Fibroblast of skin of scalp (primary cell): ENCODE measurements at regions not wholly inside any gene's neighbourhood (a gene's known extent, or its start where the extent isn't known, plus 50 kb on each side); places are given as distances from the start of the nearest gene placed in this dataset.

Experiments
- DNase-seq: peaks from one replicate; pipeline ENCODE4 v3.0.0-alpha.2; 2013

GRCh38 chr3:79937567-79937966, 169.8 kb upstream of the ROBO1 start:
- no peak for DNase-seq

GRCh38 chr3:79930196-79930595, 162.4 kb upstream of the ROBO1 start:
- DNase-seq, result no peak

DNA sequence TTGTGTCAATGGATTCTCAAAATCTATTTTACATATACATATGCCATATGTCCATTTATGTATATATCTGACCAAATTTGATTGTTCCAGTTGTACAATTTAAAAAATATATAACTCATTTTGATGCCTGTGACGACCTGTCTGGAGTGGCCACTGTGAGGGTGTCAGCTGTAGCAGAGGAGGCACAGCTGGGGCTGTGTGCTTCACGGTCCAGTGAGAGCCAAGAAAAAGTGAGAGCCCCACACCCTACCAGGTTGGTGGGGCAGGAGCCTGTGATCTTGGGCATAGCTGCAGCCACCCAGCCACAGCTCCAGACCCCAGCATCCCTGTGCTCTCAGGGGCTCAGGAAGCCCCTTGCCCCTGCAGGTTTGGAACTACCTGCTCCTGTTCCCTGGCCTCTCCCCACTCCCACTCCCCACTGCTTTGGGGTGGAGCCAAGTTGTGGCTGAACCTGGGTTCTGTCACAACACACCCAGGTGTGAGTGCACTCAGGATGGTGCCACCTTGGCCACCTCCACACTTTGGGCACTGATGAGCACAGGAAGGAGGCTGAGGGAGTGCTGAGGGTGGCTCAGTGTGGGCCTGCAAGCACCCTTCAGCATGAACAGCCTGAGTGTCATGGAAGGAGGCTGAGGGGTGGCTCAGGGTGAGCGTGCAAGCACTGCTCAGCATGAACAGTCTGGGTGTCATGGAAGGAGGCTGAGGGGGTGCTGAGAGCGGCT, 161.1 kb upstream of the ROBO1 start:
- no peak for DNase-seq

DNA sequence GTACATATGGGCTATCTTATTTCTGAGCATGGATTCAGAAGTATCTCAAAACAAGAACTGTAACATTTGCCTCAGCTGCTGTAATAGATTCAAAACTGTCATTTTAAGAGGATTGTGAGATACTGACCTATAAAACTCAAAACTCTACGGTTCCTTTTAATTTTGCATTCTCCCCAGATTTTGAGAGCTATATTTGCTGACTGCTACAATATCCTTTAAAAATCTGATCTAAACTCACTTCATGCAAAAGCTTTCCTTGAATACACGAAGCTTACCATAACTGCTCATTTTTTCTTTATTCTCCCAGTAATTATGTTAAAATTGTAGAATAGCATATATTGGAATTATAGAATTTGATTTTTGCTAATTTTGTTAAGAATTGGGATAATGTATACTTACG, 158.7 kb upstream of the ROBO1 start:
- DNase-seq, result no peak

DNA sequence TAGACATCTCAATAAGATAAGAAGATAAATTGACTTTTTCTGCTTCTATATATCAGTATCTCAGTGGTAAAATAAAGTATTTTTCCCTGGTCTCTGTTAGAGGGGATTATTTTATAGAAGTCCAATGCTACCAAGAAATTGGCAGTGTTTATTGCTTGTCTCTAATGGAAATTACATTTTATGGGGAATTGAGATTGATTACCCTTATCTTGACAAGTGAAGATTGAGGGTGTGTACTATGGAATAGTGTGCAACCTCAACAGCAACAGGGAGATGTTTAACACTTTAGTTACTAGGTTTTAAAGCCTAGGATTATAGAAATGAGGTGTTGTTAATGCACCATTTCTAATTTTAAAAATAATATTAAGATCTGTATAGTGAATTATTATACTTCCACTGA, 154.8 kb upstream of the ROBO1 start:
- DNase-seq, result no peak

DNA sequence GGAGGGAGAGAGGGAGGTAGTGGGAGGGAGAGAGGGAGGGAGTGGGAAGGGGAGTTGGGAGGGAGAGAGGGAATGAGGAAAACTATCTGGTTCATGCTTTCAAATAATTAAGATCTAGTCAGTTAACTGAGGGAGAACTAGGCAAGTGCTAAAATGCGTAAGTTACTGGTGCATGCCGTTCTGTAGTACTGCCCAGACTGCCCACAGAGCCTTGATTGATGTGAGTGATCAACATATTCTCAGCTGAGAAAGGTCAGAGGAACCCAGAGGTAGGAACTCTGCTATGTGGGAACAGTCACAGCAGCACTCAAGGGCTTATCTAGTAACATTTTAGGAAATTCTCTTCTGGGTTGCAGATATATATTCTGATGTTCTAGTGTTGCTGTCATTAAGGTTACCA, 149.8 kb upstream of the ROBO1 start:
- no peak for DNase-seq

GRCh38 chr3:79910337-79910736, 142.5 kb upstream of the ROBO1 start:
- no peak for DNase-seq

DNA sequence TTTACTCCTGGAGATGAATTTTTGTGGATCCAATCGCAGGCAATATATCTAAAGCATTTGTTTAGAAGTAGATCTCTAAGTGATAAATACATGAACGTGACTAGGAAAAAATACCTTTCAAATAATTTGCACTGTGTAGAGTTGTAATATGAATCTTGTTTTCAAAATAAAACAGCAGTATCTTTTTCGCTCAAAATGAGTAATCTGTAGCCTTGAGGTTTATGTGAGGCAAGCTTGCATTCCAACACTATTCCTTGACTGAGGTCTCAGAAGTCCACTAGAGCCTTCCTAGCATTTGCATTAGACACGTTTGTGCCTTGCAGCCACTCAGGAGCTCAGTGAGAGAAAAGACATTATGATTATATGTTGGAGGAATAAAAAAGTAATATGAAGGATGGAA, 138.3 kb upstream of the ROBO1 start:
- no peak for DNase-seq

- no peak for DNase-seq
These were observed 134.4 kb upstream of the ROBO1 start for GRCh38 chr3:79902151-79902550.

DNA sequence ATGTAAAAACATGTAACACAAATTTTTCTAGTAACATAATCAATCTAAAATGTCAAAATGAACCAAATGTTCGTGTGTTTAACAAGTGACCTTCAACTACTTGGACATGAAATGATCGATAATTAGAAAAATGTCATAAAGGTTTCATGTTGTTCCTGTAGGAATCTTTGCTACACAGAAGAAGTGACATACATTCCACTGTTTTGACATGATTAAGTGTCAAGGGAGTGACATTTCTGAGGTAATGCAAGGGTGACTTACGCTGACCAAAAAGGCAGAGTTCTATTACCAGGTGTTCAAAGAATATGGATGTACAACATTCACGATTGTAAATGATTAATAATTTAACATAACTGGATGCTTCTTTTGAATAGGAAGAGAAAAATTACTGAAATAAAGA, 131.1 kb upstream of the ROBO1 start:
- DNase-seq, result no peak

DNA sequence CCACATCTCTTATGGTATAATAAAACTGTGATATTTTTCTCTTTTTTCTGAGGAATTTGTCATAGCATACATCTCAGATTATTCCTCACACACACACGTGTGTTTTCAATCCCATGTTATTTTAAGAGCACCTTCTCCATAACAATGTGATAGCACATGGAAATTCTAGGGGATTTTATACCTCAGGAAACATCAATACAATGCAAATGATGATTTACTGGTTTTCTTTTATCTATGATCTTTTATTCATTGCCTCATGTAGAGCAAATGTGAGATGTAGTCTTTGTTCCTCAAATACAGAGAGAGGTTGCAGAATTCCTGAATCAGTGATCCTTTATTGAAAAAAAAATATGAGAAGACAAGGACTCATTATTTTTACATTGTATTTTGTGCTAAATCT, 128.3 kb upstream of the ROBO1 start:
- DNase-seq, result no peak

- no peak for DNase-seq
These were observed 119.4 kb upstream of the ROBO1 start for GRCh38 chr3:79887213-79887612.

DNA sequence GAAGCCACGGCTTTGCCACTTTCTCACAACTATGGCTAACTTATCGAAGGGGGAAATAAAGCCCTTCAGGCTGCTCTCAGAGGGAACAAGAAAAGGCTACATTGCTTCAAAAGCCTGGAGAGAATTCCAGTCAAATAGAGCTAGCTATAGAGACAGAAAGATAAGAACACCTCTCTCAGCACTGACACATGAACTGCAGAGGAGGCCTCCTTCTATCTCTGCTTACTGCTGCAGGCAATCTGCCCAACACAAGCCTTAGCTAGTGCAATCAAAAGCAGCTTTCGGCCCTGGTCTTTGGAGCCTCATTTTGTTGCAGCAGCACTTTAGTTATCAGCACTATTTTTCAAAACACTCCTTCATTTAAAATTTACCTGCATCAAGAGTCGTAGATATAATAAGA, 118.4 kb upstream of the ROBO1 start:
- DNase-seq, result no peak

DNA sequence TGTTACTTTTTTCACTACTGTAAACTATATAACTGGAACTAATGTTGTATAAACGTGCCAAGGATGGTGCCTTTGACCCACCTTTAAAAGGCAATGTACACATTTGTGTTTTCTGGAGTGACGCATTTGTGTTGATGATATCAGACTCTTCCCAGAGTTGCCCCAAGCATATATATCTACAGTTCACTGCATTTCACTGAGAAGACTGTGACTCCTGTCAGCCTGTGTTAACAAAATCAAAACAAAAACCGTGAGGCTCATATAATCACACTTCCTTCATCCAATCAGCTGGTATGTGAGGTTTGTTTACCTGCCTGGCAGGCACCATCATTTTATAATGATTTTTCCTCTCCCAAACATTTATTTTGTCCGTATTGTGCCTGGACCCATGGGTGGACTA, 117.6 kb upstream of the ROBO1 start:
- no peak for DNase-seq

DNA sequence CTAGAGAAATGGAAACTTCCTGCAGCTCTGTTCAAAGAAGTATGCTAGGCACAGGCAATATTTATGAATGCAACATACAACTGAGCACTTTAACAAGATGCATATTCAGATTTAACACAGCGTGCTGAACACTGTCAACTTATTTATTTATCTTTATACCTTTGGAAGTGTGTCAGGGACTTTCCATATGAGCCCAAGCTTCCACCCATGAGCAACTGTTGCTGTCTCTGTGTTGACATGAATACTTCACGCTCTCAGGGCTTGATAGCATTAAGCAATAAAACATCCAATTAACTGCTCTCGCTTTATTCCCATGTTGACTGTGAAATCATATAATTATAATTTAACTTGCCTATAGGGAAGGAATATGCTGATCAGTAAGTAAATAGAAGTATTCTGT, 116.6 kb upstream of the ROBO1 start:
- no peak for DNase-seq

DNA sequence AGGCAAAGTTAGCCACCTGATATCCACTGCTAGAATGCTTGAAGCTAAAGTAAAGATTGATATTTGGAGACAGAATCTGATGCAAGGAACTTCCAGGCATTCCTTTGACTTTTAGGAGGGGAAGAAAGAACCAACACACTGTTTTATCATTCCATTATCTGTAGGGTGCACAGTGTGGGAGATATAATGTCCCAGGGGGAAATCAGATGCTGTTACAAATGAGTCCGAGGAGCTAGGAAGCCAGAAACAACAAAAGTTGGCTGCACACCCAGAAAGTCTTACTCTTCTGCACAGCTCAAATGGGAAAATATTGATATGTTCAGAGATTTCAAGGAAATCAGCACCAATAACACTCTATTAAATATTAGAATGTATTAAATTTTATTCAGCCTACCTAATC, 113.6 kb upstream of the ROBO1 start:
- DNase-seq, result peak; percentile 30

DNA sequence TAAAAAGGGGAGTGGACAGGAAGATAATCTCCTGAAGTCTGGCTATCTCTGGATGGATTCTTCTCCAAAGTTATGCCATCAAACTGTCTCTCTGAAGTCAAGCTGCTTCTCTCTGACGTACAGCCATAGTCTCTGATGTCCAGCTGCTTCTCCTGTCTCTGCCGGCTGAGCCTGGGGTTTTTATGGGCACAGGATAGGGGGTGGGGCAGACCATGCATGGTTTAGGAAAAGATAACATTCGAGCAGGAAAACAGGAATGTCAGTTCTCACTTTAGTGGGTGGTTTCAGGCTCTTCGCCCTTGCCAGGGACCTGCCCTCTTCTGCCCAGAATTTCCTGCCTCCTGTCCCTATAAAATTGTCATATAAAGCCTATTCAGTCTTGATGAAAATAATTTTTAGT, 110.9 kb upstream of the ROBO1 start:
- no peak for DNase-seq

- DNase-seq, result no peak
These were observed 106.8 kb upstream of the ROBO1 start for GRCh38 chr3:79874646-79875045.

DNA sequence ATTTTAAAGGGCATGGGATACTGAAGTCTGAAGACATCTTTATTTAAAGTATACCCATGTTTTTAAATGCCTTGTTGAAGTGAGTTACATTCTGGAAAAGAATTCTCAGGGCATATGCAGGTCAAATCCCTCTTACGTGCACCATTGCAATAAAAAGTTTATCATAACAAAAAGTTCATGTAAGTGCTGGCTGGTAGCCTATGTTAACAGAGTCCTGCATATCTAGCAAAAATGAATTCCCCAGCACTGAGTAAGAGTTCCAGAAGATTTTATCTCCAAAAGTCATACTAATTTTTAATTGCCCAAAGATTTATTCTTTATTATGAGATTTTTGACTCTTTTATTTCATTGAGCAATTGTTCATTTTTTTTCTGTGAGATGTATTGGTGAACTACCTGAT, 104.7 kb upstream of the ROBO1 start:
- peak; percentile 85 for DNase-seq

DNA sequence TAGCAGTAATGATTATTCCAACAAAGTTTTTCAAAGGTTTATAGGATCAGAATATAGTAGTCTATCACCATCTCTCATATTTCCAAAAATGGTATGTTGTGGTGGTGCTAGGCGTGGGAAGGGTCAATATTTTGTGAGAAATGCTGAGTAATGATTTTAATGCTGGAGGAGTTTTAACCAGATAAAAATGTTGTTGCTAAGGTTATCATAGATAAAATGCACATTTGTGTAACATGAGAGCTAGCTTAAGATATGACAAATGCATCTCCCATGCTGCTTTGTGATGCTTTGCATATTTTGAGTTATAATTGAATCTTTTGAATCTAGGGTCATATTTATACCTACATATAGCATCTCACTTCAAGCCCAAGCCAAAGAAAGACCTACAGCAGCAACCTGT, 103.9 kb upstream of the ROBO1 start:
- peak; percentile 51 for DNase-seq

DNA sequence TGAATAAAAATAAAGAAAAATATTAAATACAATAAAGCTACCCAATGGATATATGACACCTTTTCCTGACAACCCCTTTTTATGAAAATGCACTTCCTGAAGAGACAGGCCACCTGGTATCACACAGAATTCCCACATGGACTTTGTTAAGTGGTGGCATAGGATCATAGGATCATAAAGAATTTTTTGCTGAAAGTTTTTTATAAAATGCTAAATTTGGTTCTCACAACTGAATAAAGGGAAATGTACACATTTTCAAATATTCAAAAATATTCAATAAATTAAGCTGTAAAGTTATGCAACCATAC, 102.5 kb upstream of the ROBO1 start:
- peak; percentile 22 for DNase-seq

DNA sequence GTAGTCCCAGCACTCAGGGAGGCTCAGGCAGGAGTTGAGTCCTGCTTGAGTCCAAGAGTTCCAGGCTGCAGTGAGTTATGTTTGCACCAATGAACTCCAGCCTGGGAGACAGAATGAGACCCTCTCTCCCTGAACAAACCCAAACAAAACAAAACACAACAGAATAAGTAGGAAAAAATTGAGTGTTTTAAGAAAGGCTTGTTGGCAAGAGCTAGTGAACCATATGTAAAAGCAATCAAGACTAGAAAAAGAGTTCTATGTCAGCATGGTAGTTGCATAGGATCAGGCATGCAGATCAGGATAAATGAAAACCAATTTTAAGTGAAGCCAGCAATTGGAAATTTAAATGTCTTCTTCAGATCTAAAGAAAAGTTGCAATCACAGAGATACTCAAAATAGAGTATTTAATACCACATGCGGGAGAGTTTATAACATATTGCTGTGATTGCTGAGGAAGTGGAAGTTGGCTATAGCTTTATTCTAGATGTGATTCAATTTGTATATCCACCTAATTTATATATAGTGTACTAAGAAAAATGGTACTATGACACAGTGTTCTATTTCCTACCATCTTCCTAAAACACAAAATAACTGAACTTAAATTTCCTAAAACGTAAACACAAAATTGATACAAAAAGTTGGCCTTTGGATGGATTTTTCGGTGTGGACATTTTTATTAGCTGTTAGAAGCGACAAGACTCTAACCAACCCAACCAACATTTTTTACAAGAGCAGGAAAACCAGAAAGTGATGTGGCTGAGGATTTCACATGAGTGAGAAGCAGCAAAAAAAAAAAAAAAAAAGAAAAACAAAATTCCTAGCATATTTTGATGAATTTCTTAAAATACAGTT, 101.9 kb upstream of the ROBO1 start:
- peak; percentile 40 for DNase-seq

GRCh38 chr3:79866162-79866561, 98.4 kb upstream of the ROBO1 start:
- DNase-seq, result no peak

DNA sequence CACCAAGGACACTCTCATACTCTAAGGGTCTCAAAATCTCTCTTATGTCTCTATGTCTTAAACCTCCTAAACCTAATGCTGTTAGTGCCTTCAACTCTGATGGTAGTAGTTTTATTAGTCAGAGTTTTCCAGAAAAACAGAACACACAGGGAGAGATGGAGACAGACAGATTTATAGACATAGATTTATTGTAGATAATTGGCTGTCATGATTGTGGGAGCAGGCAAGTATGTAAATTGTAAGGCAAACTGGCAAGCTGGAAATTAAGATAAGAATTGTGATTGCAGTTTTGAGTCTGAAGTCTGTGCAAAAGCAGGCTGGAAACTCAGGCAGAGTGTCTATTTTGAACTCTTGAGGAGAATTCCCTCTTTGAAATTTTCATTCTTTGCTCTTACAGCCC, 96.3 kb upstream of the ROBO1 start:
- no peak for DNase-seq

GRCh38 chr3:79848876-79849275, 81.1 kb upstream of the ROBO1 start:
- no peak for DNase-seq
